GM19023 (cell line): ENCODE measurements at regions not wholly inside any gene's neighbourhood (a gene's known extent, or its start where the extent isn't known, plus 50 kb on each side); places are given as distances from the start of the nearest gene placed in this dataset.

Experiments used
- ATAC-seq: cut with Tn5 transposase; IDR thresholded peaks from one replicate; pipeline ENCODE4 v1.9.1; 2021; ENCODE audit warnings: mild to moderate bottlenecking, moderate library complexity; ENCODE audit not compliant: unreplicated experiment

DNA sequence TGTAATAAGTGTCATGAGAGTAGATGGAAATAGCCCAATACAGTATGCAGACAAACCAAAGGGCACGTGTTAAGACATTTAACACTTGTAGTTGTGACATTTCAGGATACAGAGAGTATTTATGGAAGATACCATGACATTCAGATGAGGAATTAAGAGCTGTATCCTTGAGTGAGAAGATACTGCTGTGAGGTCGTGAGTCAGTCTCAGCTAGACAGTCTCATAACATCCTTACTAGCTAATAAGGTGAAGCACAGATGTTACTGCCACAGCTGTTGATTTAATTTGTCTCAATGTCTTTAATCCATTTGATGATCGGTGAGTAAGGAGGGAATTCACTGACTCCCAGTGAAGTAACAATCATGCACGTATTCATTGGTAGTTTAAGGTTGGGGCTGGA, 288.0 kb upstream of the AKR1E2 start:
- ATAC-seq: no peak

DNA sequence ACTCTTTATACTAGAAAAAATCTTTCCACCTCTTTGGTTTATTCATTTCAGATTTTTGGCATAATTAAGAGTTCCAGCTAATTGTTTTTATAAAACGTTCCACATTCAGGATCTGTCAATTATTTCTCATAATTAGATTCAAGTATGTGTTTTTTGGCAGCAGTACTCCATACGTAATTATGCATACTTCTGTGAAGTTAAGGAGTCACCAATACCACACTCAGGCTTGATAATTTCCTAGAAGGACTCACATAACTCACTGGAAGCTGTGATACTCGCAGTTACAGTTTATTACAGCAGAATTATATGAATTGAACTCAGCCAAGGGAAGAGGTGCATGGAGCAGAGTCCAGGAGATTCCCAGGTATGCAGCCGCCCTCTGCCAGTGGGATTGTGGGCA, 290.5 kb upstream of the AKR1E2 start:
- no peak for ATAC-seq

DNA sequence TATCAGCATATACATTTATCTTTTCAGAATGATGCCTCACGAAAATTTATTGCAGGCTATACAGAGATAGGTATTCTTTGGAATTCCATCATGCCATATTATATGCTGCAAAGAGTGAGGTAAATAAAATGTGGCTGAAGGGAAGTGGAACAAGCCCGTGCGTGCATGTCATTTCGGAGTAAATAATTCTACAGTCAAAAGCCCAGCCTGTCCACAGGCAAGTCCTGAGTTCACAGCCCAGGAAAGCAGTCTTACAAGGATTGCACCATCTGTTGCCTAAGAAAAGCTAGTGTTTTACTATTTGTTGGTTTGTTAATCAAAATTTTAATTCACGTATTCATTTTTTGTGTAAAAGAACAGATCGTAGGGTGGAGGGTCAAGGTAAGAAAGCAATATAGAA, 292.4 kb upstream of the AKR1E2 start:
- no peak for ATAC-seq

DNA sequence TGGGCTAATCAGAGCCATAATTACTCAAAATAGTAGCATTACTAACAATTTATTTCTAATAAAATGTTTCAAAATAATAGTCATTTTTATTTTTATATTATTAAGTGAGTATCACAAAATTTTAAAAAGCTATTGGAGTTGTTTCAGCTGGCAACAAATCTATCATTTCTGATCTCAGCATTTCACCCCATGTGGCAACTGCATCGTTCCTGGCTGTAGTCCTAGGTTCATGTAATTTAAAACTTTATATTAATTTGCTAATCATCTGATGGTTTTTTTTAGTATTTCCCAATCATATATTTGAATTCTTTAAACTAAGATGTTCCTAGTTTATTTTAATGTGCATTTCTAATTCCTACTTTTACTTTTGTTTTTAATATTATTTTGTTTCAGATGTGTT, 293.0 kb upstream of the AKR1E2 start:
- no peak for ATAC-seq

DNA sequence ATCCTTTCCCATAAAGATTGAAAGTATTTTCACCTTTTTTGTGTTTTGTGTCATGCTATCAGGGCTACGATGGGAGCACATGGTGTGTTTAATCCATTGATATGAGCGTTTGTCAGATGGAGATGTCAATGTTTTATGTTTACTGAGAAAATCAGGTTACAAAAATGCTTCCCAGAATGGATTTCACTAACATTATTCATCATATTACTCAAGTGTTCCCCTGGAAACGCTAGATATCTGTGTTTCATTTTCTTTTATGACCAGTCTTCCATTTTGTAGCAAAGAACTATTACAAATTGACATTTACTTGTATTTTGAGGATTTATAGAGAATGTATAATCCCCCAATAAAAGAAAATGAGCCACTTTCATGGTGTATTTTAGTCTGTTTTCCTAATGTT, 293.5 kb upstream of the AKR1E2 start:
- ATAC-seq: no peak

DNA sequence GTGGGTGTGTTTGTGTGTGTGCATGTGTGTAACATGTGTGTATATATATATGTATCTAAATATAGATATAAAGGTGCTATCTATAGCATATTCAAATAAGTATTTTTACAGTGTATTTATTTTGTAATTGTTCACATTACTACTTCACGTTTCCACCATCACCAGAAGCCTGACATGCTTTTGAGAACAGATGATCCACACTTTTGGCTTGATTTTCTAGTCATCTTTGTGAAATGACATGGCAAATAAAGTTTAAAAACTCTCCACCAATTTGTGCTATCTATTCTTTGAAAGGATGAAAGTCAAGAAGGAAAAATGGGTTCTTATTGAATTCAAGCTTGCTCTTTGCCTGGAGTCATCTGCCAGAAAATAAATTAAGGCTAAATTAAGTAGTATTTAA, 294.0 kb upstream of the AKR1E2 start:
- no peak for ATAC-seq

DNA sequence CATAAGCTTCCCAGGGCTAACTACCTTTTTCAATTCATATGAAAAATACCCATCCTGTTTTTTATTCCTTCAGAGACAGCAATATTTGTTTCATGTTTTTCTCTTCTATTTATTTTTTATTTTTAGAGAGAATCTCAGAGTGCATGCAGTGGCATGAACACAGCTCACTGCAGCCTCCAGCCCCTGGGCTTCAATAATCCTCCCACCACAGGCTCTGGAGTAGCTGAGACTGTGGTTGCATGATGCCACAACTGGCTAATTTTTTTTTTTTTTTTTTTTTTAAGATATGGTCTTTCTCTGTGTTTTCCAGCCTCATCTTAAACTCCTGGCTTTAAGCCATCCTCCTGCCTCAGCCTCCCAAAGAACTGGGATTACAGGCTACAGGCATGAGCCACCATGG, 296.7 kb upstream of the AKR1E2 start:
- ATAC-seq: no peak

DNA sequence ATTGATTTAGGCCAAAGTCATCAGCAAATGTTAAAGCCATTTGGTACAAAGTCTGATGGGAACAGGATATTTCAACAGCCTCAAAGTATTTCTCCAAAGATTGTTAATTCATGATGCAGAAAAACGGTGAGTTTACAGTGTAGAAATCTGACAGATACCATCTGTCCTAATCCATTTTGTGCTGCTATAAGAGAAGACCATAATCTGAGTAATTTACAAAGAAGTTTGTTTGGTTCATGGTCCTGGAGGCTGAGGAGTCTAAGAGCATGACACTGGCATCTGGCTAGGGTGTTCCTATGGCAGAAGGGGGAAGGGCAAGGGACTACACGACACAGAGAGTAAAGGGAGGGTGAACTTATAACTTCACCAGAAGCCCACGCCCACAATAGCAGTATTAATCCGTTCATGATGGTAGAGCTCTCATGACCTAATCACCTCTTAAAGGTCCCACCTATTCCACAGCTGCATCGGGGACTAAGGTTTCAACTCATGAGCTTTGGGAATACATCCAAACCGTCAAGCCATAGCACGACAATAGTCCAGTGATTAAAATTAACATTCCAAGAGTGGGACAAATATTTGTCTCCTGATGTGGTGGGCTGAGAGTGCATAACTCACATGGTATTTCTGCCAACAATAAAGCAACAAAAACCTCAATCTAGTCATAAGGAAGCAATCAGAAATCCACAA, 298.6 kb upstream of the AKR1E2 start:
- no peak for ATAC-seq

DNA sequence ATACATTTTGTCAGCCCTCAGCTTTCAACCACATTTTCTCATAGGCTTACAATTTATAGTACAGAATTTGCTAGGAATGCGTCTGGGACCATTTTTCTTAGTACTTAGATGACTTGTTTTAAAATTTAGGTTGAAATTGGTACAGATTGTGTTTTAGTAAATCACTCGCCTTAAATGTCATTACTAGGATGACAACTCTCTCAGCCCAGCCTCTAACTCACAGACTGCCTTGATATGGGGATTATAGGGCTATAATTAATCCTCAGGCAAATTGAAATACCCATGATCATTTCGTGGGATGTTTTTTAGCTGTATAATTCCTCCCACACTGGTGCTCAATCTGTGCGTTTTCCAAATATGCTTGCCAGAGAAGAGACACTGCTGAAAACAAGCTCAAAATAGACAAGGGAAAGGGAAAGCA, 299.7 kb upstream of the AKR1E2 start:
- no peak for ATAC-seq

DNA sequence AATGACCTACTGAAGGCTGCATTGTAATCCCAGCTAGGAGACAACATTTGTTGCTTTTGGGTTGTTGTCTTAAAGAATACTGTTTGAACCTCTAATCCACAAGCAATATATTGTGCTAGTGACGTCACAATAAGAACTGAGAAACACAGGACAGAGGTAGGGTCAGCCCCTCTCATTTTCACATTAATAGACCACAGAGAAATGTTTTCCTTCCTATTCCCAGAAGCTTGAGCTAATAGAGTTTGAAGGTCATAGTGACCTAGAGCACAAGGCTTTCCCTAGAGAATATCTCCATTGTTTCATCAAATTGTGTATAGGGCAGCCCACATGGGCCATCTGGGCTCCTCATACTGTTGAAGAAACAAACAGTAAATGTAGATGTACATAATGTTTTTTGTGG, 300.9 kb upstream of the AKR1E2 start:
- no peak for ATAC-seq

DNA sequence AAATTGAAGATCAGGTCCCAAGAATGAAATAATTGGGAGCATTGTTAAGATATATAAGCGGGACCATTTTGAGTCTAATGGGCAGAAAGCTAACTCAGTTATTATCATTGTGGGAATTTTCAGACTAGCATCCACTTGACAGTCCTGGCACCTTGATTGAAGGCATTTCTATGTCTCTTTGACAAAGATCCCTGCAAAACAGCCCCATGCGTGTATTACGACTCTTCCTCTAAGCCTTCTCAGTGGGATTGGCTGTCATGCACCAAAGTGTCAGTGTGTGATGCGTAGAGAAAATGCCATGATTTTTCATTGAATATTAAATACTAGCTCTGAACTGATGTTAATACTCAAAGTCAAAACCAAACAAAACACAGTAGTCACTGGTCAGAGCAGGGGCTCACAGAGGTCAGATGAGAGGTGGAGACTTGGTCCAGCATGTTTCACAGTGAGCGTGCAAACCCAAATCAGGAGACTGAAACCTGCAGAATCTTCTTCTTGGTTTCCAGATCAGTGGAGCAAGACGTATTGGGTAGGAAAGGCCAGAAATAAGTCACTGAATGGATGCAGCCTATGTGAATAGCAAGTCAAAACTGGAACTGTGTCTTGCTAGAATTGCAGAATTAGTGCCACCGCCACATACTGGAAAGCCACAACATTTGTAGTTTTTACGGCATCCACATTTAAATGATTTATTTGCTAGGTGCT, 303.6 kb upstream of the AKR1E2 start:
- ATAC-seq: peak; percentile 54

DNA sequence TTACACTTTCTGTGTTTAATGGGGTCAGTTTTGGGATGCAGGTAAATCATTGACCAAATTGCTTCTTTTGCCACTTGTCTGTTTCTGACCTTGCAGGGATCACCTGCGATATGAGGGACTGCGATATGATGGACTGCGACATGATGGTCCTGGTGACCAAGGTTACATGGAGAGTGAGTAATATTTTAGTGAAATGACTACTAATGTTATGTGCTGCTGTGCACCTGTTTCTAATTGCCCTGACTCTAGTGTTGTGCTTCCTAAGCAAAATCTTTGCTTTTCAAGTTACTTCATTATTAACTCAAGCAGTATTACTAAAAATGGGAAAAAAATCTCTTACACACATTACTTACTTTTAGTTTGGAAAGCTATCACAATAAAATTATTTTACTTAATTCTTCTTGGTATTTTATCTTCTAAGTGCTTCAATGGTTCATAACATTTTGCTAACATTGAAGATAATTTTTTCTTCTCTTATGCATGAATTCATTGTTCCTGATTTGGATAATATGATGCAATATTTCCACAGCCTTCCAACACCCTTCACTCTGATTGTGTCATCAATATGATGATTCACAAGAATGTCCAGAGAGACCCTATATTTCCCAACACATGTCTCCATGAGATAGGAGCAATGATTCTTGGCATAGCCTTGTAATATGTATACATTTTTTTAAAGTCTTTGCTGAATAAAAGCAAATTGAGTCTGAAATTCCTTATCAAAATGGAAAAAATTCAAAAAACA, 306.2 kb upstream of the AKR1E2 start:
- no peak for ATAC-seq

DNA sequence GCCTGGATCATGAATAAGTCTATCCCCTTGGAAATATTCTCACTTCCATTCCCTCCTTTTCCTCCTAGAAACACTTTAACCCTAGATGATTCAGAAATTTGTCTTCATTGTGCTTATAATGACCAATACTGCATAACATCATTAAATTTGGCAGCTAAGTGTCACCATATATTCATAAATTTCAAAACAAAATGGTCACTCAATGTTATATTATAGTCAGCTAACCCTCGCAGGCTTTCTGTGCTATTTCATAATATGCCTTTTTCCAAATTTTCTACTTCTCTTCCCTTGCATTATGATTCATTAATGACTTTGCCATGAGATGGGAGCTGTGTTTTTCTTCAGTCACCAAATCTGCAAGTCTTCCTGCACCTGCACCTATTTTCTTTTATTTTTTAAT, 308.3 kb upstream of the AKR1E2 start:
- no peak for ATAC-seq

DNA sequence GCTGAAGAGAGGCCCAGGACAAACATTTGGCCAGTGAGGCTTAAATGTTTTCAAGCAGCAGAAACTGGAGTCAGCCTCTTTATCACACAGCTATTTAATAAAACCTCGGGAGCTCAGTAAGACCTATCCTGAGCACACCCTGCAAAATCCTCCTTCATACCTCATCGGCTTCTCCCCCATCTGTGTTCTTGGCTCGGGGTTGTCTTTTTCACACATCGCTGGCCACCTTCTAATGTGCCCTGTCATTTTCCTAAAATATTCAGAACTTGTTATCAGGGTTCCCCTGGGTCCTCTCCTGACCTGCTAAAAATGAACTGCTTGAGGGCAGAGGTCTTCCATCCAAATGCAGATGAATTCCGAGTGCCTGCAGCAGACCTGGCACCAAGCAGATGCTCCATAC, 310.3 kb upstream of the AKR1E2 start:
- ATAC-seq: no peak

DNA sequence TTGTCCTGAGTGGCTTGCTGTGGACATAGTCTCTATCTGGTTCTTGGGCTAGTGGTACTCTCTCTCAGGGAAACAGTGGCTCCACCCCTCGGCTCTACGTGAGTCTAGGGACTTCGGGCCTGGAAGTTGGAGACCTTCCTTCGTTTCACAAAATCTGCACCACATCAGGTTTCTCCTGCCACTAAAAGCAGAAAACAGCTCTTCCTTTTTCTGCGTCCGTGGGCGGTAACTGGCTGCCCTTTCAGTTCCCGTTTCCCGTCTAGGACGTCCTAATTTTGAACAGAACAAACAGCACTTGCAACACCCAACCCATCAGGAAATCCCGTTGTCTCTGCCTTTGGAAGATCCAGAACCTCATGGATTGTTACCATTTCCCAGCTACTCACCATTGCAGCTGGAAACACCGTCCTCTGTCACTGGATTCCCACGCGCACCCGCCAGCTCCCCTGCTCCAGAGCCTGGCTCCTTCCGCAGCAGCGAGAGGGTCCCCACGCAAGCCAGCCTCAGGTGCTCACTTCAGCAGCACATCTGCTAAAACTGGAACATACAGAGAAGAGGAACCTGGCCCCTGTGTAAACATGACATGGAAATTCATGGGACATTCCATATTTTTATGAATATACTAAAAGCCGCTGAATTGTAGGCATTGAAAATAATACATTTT, 311.4 kb upstream of the AKR1E2 start:
- peak; percentile 61 for ATAC-seq

DNA sequence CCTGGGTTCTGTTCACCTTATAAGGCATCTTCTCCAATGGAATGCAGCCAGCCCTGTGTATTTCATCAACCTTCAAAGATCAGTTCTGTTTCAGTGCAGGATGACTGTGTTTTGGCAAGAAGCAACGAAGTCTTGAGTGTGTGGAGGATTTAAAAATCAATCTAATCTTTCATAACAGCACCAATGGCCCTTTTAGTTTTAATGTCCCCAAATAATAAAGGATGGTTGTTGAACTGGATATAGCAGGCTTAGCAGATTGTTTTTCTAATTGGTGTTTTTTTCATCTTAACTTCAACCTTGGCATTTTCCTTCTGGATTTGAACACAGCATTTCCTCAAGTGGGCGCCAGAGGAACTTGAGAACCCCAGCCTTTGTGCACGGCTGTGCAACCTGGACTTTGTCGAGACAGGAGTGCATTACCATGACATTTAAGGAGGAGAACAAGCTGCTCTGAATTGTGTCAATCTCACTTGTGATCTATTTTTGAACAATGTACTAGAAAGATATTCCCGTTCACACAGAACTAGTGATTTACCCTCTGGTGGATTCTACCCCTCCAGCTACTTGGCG, 313.3 kb upstream of the AKR1E2 start:
- ATAC-seq: no peak

DNA sequence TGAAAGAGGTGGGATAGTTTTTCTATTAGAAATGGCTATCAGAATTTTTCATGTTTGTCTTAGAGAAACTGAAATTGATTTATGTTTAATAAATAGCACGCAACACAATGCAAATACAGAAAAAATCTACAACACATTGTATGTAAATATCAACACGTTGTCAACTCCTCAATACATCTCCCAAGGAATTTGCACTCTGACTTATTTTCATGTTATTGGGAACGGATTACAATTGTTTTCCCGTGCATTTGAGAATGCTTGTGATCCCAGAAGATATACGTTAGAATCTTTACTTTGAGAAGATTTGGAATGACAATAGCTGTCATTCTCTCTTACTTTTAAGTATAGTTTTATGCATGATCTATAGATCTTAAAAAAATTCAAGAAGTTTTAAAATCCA, 313.8 kb upstream of the AKR1E2 start:
- no peak for ATAC-seq

DNA sequence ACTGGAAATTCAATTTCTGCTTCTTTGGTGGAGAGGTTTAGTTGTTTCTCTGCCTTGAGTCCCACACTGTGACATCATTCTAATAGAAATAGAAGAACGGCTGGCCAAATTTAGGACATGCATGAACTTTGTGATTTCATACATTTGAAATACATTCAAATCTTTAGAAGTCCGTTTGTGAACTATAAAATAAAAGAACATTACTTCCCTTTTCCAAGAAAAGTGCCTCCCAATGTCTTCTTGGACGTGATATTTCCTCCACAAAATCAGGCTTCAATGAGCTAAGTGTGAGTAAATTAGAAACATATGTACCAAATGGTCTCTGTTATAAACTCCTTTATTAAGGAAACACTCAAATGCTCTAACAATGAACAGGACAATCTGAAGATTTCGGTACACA, 314.5 kb upstream of the AKR1E2 start:
- no peak for ATAC-seq

DNA sequence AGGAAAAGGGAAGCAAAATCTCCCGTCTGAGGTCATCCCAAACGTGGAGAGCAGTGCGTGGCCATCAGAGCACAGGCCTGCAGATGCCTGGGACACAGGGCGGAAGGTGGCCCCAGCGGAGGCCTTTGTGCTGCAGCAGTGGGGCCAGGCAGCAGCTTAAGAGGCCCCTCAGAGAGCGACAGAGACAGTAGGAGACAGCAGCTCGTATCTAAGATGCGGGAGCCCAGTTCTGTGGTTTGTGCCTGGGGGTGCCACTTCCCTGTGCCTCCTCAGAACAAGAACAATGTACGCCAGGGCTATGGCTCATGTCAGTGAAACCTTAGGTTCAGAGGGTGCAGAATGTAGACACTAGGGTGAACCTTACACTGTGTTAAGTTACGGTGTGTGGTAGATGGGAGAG, 316.6 kb upstream of the AKR1E2 start:
- no peak for ATAC-seq

DNA sequence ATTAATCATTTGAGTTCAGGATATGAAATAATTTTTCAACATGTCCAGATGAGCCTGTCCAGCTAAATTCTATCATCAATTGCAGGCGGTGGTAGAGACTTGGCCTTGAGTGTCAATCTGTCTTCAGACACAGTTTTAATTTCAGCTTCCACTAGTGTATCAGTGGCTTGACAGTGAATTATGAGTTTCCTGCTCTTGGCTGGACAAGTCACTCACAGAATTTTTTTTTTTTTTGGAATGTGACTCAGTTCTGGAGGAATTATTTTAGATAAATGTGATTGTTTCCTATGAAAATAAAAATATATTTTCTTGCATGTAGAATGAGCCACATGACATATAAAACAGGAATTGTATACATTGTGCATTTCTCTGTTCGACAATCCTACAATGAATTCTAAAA, 319.9 kb upstream of the AKR1E2 start:
- ATAC-seq: no peak

DNA sequence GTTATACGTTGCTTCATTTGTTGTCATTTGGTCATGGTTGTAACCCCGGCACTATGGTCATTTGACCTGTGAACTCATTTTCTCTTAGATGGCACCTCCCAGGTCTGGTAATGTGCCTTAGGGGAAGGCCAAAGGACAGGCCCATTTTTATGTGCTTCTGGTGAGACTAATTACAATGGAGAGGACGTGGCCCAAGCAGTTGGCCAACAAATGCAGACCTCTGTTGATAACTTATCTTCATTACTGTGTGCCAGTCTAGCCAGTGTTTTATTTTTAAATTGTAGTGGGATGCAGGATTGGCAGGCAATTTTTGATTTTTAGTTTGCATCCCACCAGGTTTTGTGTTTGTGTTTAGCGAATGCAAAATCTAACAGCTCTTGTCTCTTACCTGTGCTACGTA, 321.5 kb upstream of the AKR1E2 start:
- ATAC-seq: no peak
